COR-L47 (cell line): ENCODE measurements at regions not wholly inside any gene's neighbourhood (a gene's known extent, or its start where the extent isn't known, plus 50 kb on each side); places are given as distances from the start of the nearest gene placed in this dataset.

Experiments used
- DNase-seq: peaks from one replicate; lab custom pipeline; 2025; lab: John Stamatoyannopoulos, UW

- no peak for DNase-seq
Observed at GRCh38 chr2:104766683-104767082, 87.2 kb upstream of the POU3F3 start.

GRCh38 chr2:104768694-104769093, 85.2 kb upstream of the POU3F3 start:
- no peak for DNase-seq

DNA sequence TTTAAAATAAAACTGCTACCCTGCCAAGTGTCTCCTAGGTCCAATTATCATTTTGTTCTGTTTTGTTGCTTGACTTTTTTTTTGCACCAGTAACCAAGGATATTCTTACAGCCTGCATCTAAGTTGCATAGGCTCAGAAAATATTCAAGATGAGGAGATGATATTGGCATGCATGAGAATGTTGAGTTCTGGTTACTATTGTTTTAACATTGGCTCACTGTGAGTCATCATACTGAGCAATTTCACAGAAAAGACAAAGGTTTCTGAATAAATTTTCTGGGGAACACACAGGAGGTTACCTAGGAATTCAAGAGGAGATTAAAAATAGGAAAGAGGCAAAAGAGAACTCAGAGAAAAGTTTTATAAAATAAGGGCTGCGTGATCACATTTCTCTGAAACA, 84.8 kb upstream of the POU3F3 start:
- DNase-seq: no peak

GRCh38 chr2:104772996-104773395, 80.9 kb upstream of the POU3F3 start:
- DNase-seq: no peak

- DNase-seq: no peak
Observed at GRCh38 chr2:104774631-104775030, 79.3 kb upstream of the POU3F3 start.

GRCh38 chr2:104777721-104778120, 76.2 kb upstream of the POU3F3 start:
- no peak for DNase-seq

DNA sequence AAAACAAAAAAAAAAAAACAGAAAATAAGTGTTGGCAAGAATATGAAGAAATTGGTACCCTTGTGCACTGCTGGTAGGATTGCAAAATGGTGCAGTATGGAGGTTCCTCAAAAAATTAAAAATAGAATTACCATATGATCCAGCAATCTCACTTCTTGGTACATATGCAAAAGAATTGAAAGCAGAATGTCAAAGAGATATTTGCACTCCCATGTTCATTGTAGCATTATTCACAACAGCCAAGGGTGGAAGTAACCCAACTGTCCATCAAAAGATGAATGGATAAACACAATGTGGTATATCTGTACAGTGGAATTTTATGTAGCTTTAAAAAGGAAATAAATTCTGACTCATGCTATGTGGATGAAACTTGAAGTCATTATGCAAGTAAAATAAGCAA, 72.8 kb upstream of the POU3F3 start:
- no peak for DNase-seq

DNA sequence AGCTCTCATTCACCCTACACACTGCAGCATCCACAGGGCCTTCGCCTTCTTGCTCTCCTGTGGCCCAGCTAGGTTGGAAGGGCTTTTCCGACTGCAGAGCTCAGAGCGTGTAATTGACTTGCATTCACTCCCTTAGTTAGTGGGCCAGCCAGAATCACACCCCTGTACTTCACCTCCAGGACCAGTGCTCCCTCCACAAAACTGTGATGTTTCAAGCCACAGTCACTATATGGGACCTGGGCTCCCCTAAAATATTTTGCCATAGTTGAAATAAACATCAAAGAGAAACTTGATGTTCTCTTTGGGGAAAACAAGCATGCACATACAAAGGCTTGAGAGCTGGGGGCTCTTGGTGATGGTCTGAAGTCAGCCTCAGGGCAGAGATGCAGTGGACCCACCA, 69.7 kb upstream of the POU3F3 start:
- no peak for DNase-seq

GRCh38 chr2:104786204-104786603, 67.7 kb upstream of the POU3F3 start:
- DNase-seq: no peak

DNA sequence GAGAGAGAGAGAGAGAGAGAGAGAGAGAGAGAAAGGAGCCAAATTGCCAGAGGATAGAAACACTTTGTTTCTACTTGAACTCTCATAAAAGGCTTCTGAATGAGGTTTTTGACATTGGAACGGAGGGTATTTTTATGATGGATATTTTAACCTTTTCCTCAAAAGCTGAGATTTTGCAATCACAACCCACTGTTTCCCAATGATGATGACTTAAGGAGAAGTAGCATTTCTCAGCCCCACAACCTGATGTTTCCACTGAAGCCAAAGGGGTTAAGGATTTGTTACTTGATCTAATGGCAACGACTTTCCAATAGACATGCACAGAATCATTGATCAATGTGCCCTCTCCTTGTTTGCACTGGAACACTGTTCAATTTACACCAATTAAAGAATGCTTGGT, 67.1 kb upstream of the POU3F3 start:
- DNase-seq: no peak

DNA sequence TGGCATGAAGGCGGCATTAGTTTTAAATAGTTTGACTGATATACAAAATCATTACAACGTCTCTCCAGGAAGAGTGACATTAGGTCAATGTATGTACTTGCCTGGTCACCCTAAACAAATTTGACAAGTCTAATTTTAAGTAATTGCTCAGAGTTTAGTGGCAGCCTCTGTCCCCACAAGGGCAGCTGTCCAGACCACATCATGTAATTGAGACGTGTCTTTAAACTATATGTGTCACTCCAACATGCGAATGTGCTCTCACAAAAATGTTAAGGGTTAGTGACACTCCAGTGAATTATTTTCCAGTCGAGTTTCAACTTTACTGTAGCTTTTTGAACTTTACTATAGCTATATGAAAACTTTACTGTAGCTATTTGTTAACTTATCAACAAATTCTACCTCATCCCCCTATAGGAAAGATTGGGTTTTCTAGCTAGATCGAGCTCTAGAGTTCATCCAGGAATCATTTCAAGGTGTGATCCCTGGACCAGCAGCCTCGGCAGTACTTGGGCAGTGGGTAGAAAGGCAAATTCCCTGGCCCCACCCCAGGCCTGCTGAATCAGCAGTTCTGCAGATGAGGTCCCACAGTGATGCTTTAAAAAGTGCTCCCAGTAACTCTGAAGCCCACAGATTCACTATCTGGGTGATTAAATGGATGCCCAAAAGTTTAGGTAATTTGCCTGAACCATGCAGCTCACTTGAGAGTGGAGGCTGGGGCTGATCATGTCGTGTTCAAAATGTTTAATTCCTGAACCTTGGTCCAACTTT, 66.4 kb upstream of the POU3F3 start:
- no peak for DNase-seq

DNA sequence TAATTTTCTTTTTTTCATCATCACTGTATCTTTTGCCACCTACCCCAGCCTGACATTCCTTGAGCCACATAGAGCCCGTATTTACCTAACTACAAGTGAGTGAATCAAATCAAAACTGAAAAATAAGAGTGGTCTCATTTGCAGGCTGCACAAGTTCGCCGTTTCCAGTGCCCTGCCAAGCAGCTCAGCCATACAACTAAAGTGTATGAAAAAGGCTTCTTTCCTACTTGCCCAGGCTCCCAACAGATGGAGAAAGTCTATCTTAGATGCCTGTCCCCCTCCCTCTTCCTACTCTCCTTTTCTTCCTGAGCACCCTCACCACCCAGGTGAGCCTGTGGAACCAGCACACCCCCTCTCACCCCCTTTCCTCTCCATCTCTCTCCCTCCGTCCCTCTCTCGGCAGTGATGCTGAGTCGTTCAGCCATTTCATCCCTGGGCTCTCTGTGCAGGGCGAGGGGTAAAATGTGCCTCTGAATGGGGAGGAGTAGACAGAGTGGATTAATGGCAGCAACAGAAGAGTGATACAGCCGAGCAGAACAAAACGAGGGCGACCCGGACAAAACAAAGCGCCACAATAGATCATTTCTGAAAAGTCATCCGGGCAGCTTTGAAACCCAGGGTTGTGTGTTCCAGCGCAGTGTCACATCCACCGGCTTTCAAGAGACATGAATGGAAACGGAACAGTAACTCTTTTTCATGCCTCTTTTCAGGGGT, 65.0 kb upstream of the POU3F3 start:
- no peak for DNase-seq

GRCh38 chr2:104790100-104790811, 63.7 kb upstream of the POU3F3 start:
- no peak for DNase-seq

- DNase-seq: no peak
Observed at GRCh38 chr2:104790901-104791495, 62.9 kb upstream of the POU3F3 start.

- DNase-seq: no peak
Observed at GRCh38 chr2:104793966-104794365, 59.9 kb upstream of the POU3F3 start.

- no peak for DNase-seq
Observed at GRCh38 chr2:104794441-104794840, 59.5 kb upstream of the POU3F3 start.
